Activated T-cell treated with anti-CD3 and anti-CD28 coated beads, Interleukin-2, amount 50 U/mL, for 48 hours (primary cell): ENCODE measurements at regions not wholly inside any gene's neighbourhood (a gene's known extent, or its start where the extent isn't known, plus 50 kb on each side); places are given as distances from the start of the nearest gene placed in this dataset.
"Not testable (repeated sequence)": the region's sequence is repeated elsewhere in the genome, so short reads cannot be mapped to it uniquely, and the experiment has no call there.

Source experiments
- DNase-seq, 2 experiments: peaks; one replicate each; pipeline ENCODE4 v3.0.0-alpha.2; 2020

DNA sequence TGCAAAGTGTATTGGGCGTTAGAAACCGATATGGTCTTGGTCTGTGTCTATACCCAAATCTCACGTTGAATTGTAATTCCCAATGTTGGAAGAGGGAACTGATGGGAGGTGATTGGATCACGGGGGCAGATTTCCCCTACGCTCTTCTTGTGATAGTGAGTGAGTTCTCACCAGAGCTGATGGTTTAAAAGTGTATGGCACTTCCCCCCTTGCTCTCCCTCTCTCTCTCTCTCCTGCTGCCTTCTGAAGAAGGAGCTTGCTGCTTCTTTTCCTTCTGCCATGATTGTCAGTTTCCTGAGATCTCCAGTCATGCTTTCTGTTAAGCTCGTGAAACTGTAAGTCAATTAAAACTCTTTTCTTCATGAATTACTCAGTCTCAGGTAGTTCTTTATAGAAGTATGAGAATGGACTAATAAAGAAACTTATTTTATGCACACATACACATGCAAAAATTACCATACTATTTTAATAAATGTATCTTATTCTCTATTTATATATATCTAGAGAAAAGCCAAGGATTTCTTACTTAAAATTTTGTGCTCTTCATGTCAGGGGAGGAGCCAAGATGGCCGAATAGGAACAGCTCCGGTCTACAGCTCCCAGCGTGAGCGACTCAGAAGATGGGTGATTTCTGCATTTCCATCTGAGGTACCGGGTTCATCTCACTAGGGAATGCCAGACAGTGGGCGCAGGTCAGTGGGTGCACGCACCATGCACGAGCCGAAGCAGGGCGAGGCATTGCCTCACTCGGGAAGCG, 1891.0 kb upstream of the FLRT2 start:
- no peak for DNase-seq

DNA sequence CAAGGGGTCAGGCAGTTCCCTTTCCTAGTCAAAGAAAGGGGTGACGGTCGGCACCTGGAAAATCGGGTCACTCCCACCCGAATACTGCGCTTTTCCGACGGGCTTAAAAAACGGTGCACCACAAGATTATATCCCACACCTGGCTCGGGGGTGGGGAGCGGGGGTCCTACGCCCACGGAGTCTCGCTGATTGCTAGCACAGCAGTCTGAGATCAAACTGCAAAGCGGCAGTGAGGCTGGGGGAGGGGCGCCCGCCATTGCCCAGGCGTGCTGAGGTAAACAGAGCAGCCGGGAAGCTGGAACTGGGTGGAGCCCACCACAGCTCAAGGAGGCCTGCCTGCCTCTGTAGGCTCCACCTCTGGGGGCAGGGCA, 1890.5 kb upstream of the FLRT2 start:
- DNase-seq = not testable (repeated sequence)

DNA sequence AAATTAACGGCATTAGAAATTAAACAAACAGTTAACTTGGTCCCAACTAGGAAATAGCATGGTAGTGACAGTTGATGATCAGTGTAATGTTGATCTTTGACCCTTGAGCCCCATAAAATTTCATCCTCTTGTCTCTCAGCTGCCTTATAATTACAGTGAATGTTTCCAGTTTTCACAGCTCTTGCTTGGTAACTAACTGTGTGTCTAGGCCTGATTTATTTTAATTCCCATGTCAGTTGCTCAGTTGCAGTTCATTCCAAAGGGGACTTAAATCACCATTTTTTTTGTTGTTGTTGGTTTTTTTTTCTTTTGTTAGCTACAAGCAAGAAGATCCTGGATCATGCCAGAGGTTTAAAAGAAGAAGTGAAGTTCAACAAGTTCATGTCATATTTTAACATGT, 1883.7 kb upstream of the FLRT2 start:
- DNase-seq = no peak

DNA sequence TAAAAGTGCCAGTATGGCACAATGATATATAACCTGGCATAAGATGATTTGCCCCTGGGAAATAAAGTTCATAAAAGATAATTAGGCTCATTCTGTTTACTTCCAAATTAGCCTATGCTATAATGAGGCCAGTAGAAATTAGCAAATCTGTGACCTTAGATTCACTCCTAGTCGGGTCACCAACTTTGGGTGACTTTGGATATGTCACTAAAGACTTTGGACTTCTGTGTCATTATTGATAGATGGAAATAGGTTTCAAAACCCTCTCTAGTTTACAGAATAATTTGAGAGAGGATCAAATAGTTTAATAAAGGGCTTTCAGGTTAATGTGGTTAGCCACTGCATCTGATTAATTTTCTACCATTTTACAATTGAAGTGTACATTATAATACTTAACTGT, 1869.3 kb upstream of the FLRT2 start:
- DNase-seq = no peak

- DNase-seq = no peak
These were observed 1865.6 kb upstream of the FLRT2 start for GRCh38 chr14:83664389-83664788.

DNA sequence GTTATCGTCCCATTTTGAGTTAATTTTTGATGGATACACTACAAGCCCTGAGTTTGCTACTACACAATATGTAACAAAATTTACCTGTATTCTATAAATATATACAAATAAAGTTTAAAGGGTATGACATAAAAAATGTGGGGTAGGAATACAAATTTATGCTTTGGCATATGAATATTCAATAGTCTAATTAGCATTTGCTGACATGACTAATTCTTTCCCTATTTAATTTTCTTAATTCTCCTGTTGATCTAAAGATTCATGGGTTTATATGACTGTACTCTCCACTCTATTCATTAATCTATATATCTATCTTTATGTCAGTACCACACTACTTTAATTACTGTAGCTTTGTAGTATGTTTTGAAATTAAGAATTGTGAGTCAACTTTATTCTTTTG, 1840.7 kb upstream of the FLRT2 start:
- no peak for DNase-seq

DNA sequence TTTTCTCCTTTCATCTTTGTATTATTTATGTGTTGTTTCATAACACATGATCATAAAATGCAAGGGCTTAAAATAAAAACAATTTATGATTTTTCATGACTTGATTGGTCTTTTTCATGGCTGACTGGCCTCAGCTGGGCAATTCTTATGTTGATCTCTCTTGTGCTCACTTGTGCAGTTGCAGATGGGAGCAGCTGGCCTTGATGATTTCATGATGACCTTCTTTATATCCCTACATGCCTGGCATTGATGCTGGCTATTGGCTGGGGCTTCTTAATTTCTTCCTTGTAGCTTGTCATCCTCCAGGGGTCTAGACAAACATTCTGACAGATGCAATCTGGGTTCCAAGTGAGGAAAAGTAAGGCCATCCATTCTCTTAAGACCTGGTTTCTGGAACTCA, 1832.8 kb upstream of the FLRT2 start:
- DNase-seq = no peak

DNA sequence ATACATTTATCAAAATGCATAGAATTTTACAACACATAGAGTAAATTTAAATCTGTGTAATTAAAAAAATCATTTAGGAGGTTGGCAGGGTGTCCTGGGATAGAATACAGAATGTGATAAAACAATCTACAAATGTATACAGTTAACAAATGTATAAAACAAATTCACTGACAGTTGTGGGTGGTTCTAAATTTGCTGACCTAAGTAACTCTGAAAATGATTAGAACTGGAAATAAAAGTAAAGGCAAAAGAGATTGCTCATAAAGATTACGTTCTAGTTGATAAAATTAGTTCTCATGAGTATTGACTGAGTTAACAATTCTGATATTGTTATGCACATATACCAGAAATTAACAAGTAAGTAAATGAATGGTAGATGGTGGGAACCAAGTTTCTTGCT, 1827.3 kb upstream of the FLRT2 start:
- no peak for DNase-seq

- DNase-seq = no peak
These were observed 1823.6 kb upstream of the FLRT2 start for GRCh38 chr14:83706231-83706954.

DNA sequence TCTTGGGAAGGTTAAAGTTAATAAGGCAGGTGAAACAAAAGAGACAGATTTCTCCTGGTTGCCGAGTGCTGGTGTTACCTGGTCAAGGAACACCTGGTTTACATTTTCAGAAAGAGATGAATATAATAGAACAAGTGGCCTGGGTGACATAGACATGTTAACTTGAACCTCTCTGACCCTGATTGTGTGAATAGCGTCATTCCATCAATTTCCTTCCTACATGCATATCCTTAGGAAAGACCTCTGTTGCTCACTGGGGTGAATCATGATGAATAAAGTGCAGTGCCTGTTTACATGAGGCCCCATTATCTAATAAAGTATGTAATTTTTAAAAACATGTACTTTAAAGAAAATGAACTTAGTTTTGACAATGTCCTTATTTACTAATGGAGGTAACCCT, 1822.9 kb upstream of the FLRT2 start:
- no peak for DNase-seq

DNA sequence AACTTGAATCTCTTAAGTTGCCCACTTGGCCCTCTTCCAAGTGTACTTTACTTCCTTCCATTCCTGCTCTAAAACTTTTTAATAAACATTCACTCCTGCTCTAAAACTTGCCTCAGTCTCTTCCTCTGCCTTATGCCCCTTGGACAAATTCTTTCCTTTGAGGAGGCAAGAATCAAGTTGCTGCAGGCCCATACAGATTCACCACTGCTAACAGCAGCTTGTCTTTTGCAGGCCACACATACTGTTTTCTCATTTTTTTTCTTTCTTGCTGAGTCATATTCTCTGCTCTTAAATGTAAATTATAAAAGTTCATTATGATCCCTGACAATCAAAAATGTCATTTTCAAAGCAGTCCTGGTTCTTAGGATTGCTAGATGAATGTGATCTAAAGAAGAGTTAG, 1820.8 kb upstream of the FLRT2 start:
- DNase-seq = no peak

GRCh38 chr14:83711046-83711445, 1818.9 kb upstream of the FLRT2 start:
- no peak for DNase-seq

DNA sequence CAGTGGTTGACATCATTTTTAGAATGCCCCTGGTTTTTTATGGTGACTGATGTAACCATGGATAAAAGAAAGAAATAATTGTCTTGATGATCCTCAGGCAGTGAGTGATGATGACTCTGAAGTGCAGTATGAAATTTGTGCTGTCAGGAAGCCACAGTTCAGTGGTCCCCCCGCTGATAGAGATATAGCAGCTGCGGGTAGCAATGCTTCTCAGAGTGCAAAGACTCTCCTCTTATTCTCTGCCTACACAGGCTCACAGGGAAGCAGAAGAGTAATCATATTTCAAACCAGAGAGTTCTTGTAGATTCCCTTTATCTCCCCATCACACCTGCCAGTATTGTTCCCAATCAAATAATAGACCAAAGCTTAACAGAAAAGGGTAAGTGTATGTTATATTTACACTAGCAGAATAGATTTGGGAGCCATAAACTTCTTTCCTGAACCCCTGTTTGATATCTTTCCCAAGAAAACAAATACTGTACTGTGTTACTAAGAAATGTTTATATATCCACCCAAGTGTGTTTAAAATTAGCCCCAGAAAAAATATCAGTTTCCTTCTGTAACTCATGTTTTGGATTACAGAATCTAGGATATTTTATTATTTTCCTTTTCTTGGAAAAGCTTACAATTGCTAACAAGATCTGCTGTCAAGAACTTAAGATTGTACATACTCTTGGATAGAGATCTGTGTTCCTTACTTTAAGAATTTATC, 1817.4 kb upstream of the FLRT2 start:
- no peak for DNase-seq

GRCh38 chr14:83713732-83714131, 1816.2 kb upstream of the FLRT2 start:
- no peak for DNase-seq

- no peak for DNase-seq
These were observed 1815.8 kb upstream of the FLRT2 start for GRCh38 chr14:83714151-83714550.

- not testable (repeated sequence) for DNase-seq
These were observed 1810.5 kb upstream of the FLRT2 start for GRCh38 chr14:83719435-83719834.

GRCh38 chr14:83733670-83734069, 1796.3 kb upstream of the FLRT2 start:
- no peak for DNase-seq

GRCh38 chr14:83734431-83734830, 1795.5 kb upstream of the FLRT2 start:
- DNase-seq = no peak

- DNase-seq = no peak
These were observed 1788.7 kb upstream of the FLRT2 start for GRCh38 chr14:83741269-83741668.

DNA sequence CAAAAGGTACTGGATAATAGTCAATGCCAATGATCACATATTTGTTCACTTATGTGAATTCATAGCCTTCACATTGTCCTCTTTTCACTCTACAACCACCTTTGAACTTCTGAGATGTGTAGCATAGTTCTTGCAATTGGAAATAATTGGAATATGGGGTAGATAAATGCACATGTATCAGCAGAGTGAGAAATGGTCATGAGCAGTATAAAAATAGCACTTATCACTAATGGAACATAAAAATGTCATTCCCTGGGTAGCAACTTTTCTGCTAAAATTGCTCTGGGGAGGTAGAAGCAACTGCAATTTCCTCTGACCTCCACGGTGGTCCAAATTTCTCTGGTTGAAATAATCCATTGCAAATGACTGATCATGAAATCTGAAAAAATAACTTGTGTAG, 1785.7 kb upstream of the FLRT2 start:
- no peak for DNase-seq

DNA sequence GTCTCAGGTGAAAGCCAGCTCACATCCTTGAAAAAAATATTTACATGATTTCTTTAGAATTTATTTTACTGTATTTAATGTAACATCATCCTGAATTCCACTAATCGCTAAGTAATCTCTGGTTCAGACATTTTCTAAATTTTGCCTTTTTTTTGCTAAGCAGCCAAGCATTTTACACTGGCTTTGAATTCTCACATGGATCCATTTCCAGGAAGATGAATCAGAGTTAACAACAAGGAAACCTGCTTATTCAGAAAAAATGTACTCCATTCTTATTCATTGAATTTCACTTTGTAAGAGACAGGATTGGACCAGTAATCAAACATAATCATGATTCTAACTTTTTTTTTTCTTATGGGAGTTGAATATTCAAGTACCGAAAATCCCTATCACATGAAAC, 1785.1 kb upstream of the FLRT2 start:
- DNase-seq = no peak

GRCh38 chr14:83746336-83746735, 1783.6 kb upstream of the FLRT2 start:
- DNase-seq = no peak

DNA sequence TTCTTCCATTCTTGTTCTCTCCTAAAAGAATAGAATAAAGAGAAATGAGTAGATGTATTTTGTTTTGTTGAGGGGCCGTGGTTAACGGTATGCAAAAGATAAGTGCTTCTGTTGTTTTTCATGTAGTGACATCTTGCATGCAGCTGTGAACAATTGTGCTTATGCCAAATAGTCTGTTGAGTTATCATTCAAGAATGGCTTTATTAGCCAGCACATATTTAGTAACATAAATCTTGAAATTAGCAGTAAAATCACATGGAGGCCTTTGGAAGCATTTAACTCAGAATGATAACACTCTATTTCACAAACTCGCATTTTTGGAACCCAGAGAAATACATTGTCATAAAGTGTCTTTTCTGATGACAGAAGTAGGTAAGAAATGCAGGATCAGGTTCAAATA, 1772.0 kb upstream of the FLRT2 start:
- DNase-seq = no peak
